SK-N-MC (cell line): ENCODE measurements at regions not wholly inside any gene's neighbourhood (a gene's known extent, or its start where the extent isn't known, plus 50 kb on each side); places are given as distances from the start of the nearest gene placed in this dataset.
"Not testable (repeated sequence)": the region's sequence is repeated elsewhere in the genome, so short reads cannot be mapped to it uniquely, and the experiment has no call there.

Source experiments
- EZH2 ChIP-seq: fragments of 200-600 bp; sonication (generic); IDR thresholded peaks from one replicate; pipeline ENCODE4 v1.6.1; 2017; ENCODE audit warnings: antibody characterized with exemption
- FOXP2 ChIP-seq: optimal IDR thresholded peaks from 2 replicates; pipeline ENCODE3; 2011; ENCODE audit warnings: mild to moderate bottlenecking, moderate library complexity; ENCODE audit not compliant: insufficient read depth; ENCODE audit errors: extremely low read length, control extremely low read depth
- POLR2AphosphoS5 ChIP-seq: IDR thresholded peaks from 2 replicates; pipeline ENCODE4 v1.6.1; 2012; ENCODE audit warnings: mild to moderate bottlenecking, low read depth, low read length, borderline replicate concordance

DNA sequence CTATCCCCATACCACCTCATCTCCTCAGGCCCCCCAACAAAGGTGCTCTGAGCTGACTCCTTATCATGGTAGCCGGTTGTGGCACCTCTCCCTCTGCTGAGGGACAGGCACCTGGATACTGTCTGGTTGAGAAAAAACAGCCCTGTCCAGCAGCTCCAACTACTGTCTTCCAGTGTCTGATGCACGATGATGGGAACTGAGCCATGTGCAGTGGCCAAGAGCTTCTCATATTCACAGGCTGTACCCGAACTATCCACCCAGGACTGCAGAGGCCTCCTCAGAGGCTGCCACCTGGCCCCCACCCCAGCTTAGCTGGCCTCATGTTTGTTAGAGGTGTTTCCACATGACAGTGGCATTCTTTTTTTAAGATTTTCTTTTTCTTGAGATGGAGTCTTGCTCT is 149.9 kb downstream of the BCL2L11 start:
- TF ChIP-seq POLR2AphosphoS5, EZH2, FOXP2: not testable (repeated sequence)
